Transverse colon (tissue), 4 donors: ENCODE measurements at regions not wholly inside any gene's neighbourhood (a gene's known extent, or its start where the extent isn't known, plus 50 kb on each side); places are given as distances from the start of the nearest gene placed in this dataset.

Source experiments
- DNase-seq: peaks from one replicate; pipeline ENCODE4 v3.0.0-alpha.2; 2019
- H3K27ac ChIP-seq, 4 donors: fragments of 200-600 bp; sonication (generic); 2 replicates each; pipeline ENCODE4 v1.5.1; 2016 to 2018; ENCODE audit warnings: inconsistent platforms in 4 of 4
- H3K27me3 ChIP-seq: fragments of 200-600 bp; sonication (generic); 2 replicates; pipeline ENCODE4 v1.5.1; 2017; ENCODE audit warnings: inconsistent platforms
- H3K36me3 ChIP-seq, 4 donors: fragments of 200-600 bp; sonication (generic); 2 replicates each; pipeline ENCODE4 v1.5.1; 2017 to 2019; ENCODE audit warnings: inconsistent platforms in 4 of 4
- H3K4me1 ChIP-seq, 4 donors: fragments of 200-600 bp; sonication (generic); 2 replicates each; pipeline ENCODE4 v1.5.1; 2017 to 2020; ENCODE audit warnings: inconsistent platforms in 4 of 4
- H3K4me3 ChIP-seq, 4 donors: fragments of 200-600 bp; sonication (generic); 1 replicate in 1 of 4; 2 replicates in 3 of 4; pipeline versions ENCODE4 v1.5.1 to v1.6.1; 2017 to 2019; ENCODE audit warnings: inconsistent platforms in 4 of 4
- H3K9me3 ChIP-seq, 2 donors: fragments of 200-600 bp; sonication (generic); 2 replicates each; pipeline ENCODE4 v1.5.1; 2017 to 2019; ENCODE audit warnings: inconsistent platforms in 2 of 2
- EP300 ChIP-seq: sonication (generic); formaldehyde crosslinking; IDR thresholded peaks from one replicate; pipeline ENCODE4 v1.6.1; 2017; ENCODE audit warnings: antibody characterized with exemption, low read depth
- POLR2A ChIP-seq: fragments of 450-650 bp; IDR thresholded peaks from one replicate; pipeline ENCODE4 v1.6.1; 2016; ENCODE audit warnings: antibody characterized with exemption, mild to moderate bottlenecking, moderate library complexity
- POLR2AphosphoS5 ChIP-seq, 3 donors: sonication (generic); formaldehyde crosslinking; IDR thresholded peaks; one replicate each; pipeline ENCODE4 v1.6.1; 2016; ENCODE audit warnings: antibody characterized with exemption in 3 of 3
- WGBS, 2 donors: methylation state at CpG; one replicate each; pipeline ENCODE4 v1.1.5; 2018; ENCODE audit warnings: low coverage in 1 of 2; 5-methylcytosine and 5-hydroxymethylcytosine counted together
- in situ Hi-C, 4 donors: fragments of 200-750 bp; cut with MboI; loops; one replicate each; pipeline versions ENCODE4 v1.15.0 to v1.15.1; 2017; ENCODE audit warnings: low sequenced_read_pairs in 3 of 4, low pct_ligation_motif_present in 1 of 4, low pct_unique_long_range_greater_than_20kb in 1 of 4
- intact Hi-C: fragments of 100-400 bp; cut with DNase I; formaldehyde crosslinking; loops from one replicate; pipeline ENCODE4 v1.15.1; 2023; ENCODE audit warnings: low total_unique reads
- TF ChIP-seq, protein P1 (sequence below), 5 experiments: fragments of 200-600 bp in 3 of 5; fragments of 450-650 bp in 2 of 5; sonication (generic) in 3 of 5; IDR thresholded peaks; 1 replicate in 2 of 5; 2 replicates in 3 of 5; pipeline ENCODE4 v1.5.1; 2016 to 2017; ENCODE audit warnings: antibody characterized with exemption in 5 of 5, inconsistent platforms in 3 of 5, mild to moderate bottlenecking in 2 of 5, moderate library complexity in 1 of 5

DNA sequence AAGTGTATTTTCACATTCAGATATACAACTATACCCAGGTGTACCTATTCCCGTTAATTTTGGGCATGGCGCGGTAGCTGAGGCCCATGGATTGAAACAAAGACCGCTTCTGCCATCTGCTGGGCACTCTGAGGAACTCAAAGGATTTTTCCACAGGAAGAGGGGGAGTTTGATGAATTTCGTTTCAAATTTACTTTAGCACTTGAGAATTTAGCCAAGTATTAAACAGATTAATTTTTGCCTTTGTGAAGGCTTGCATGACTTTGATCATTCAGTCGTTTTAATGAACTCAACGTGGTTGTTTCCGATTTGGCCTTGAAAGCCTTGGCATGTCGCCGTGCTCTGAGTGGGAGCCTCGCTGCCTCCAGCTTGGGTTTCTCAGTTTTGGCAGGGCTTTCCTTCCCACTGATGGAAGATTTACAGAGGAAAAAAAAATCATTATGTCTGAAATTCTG, 153.2 kb upstream of the DDHD1 start:
- peak; percentile 22 for DNase-seq
- Histone ChIP-seq H3K27me3 (no peaks in the 10 kb centered on the region), H3K27ac (peak overlapping the region; percentile 23 to 49 (median 42)), H3K36me3 (no peaks in the 10 kb centered on the region), H3K4me1 (peaks cover 0 to 17% (median 2%) of the 10 kb centered on the region in 4 donors), H3K4me3 (peak overlapping the region in 2 of 4 donors; percentile 12 to 44), H3K9me3 (no peaks in the 10 kb centered on the region)
- intact Hi-C loops (no loop called here), in situ Hi-C loops (loop anchor here in 1 of 4 donors (25.0 kb wide), 1 partner anchor 494 kb away; no protein-coding TSS in a partner anchor)
- 9% methylated on average over 7 to 11 of the region's 11 CpGs for WGBS, 2 donors
- no peak for TF ChIP-seq EP300
- TF ChIP-seq, protein P1, sequence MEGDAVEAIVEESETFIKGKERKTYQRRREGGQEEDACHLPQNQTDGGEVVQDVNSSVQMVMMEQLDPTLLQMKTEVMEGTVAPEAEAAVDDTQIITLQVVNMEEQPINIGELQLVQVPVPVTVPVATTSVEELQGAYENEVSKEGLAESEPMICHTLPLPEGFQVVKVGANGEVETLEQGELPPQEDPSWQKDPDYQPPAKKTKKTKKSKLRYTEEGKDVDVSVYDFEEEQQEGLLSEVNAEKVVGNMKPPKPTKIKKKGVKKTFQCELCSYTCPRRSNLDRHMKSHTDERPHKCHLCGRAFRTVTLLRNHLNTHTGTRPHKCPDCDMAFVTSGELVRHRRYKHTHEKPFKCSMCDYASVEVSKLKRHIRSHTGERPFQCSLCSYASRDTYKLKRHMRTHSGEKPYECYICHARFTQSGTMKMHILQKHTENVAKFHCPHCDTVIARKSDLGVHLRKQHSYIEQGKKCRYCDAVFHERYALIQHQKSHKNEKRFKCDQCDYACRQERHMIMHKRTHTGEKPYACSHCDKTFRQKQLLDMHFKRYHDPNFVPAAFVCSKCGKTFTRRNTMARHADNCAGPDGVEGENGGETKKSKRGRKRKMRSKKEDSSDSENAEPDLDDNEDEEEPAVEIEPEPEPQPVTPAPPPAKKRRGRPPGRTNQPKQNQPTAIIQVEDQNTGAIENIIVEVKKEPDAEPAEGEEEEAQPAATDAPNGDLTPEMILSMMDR (IDR thresholded peaks at IDR 0.05): peak; percentile 68 to 79 (median 69)
- no peak for TF ChIP-seq POLR2A
- no peak for TF ChIP-seq POLR2AphosphoS5 (IDR thresholded peaks at IDR 0.05)

- Histone ChIP-seq H3K36me3 (no peaks in the 10 kb centered on the region), H3K4me1 (peaks cover 0 to 17% (median 2%) of the 10 kb centered on the region in 4 donors), H3K27ac (peak overlapping the region in 3 of 4 donors; percentile 16 to 35 (median 23)), H3K9me3 (no peaks in the 10 kb centered on the region), H3K27me3 (no peaks in the 10 kb centered on the region), H3K4me3 (no peak overlapping the region)
- WGBS, 2 donors: 79% methylated on average over 3 of the region's 3 CpGs; no CpG with 5 or more reads in 1 of the 2 donors
- DNase-seq: no peak
- intact Hi-C loops (no loop called here), in situ Hi-C loops (loop anchor here in 1 of 4 donors (25.0 kb wide), 1 partner anchor 493 kb away; no protein-coding TSS in a partner anchor)
- TF ChIP-seq, protein P1 (IDR thresholded peaks at IDR 0.05): no peak
- peak in 2 of 3 donors; percentile 25 to 59 for TF ChIP-seq POLR2AphosphoS5 (IDR thresholded peaks at IDR 0.05)
Observed at GRCh38 chr14:53304726-53305381, 151.7 kb upstream of the DDHD1 start.

- Histone ChIP-seq H3K36me3 (no peaks in the 10 kb centered on the region), H3K27ac (no peak overlapping the region), H3K4me1 (no peaks in the 10 kb centered on the region), H3K4me3 (no peak overlapping the region), H3K9me3 (no peaks in the 10 kb centered on the region), H3K27me3 (no peaks in the 10 kb centered on the region)
- no peak for DNase-seq
- intact Hi-C loops (no loop called here), in situ Hi-C loops (loop anchor here (25.0 kb wide), 2 partner anchors 484 to 1041 kb away; no protein-coding TSS in a partner anchor)
- TF ChIP-seq POLR2A (no peak), POLR2AphosphoS5 (IDR thresholded peaks at IDR 0.05) (no peak)
- TF ChIP-seq, protein P1 (IDR thresholded peaks at IDR 0.05): peak; percentile 53 to 79 (median 69)
- WGBS, 2 donors: 43 to 48% methylated on average over 7 to 9 of the region's 9 CpGs
Observed at GRCh38 chr14:53295985-53296582, 143.0 kb upstream of the DDHD1 start.

- Histone ChIP-seq H3K27me3 (no peaks in the 10 kb centered on the region), H3K27ac (no peak overlapping the region), H3K9me3 (no peaks in the 10 kb centered on the region), H3K4me1 (no peaks in the 10 kb centered on the region), H3K4me3 (no peak overlapping the region), H3K36me3 (no peaks in the 10 kb centered on the region)
- no peak for DNase-seq
- TF ChIP-seq EP300: no peak
- TF ChIP-seq, protein P1 (IDR thresholded peaks at IDR 0.05): no peak
- no peak for TF ChIP-seq POLR2AphosphoS5 (IDR thresholded peaks at IDR 0.05)
- no peak for TF ChIP-seq POLR2A
- WGBS, 2 donors: 78 to 84% methylated on average over 4 of the region's 4 CpGs
- in situ Hi-C loops (loop anchor here (25.0 kb wide), 2 partner anchors 483 to 1042 kb away; no protein-coding TSS in a partner anchor), intact Hi-C loops (no loop called here)
Observed at GRCh38 chr14:53295372-53295771, 142.2 kb upstream of the DDHD1 start.
